ENCODE measurements at regions not wholly inside any gene's neighbourhood (a gene's known extent, or its start where the extent isn't known, plus 50 kb on each side); places are given as distances from the start of the nearest gene placed in this dataset.

GRCh38 chr11:20311444-20311843 lies 52.1 kb upstream of the HTATIP2 start:
- Histone ChIP-seq H3K27me3 (no peaks in the 10 kb centered on the region), H3K36me3 (no peaks in the 10 kb centered on the region), H3K4me1 (no peaks in the 10 kb centered on the region), H3K9me3 (no peaks in the 10 kb centered on the region), H3K4me3 (no peak overlapping the region), H3K27ac (no peak overlapping the region)
- DNase-seq = no peak
- intact Hi-C loops (cut with DNase I) = no loop called here
- TF ChIP-seq EP300 (IDR thresholded peaks at IDR 0.05) (no peak), POLR2A (IDR thresholded peaks at IDR 0.05) (no peak), POLR2AphosphoS5 (IDR thresholded peaks at IDR 0.05) (no peak)
- TF ChIP-seq, protein P1, sequence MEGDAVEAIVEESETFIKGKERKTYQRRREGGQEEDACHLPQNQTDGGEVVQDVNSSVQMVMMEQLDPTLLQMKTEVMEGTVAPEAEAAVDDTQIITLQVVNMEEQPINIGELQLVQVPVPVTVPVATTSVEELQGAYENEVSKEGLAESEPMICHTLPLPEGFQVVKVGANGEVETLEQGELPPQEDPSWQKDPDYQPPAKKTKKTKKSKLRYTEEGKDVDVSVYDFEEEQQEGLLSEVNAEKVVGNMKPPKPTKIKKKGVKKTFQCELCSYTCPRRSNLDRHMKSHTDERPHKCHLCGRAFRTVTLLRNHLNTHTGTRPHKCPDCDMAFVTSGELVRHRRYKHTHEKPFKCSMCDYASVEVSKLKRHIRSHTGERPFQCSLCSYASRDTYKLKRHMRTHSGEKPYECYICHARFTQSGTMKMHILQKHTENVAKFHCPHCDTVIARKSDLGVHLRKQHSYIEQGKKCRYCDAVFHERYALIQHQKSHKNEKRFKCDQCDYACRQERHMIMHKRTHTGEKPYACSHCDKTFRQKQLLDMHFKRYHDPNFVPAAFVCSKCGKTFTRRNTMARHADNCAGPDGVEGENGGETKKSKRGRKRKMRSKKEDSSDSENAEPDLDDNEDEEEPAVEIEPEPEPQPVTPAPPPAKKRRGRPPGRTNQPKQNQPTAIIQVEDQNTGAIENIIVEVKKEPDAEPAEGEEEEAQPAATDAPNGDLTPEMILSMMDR (IDR thresholded peaks at IDR 0.05) = no peak
- 86 to 90% methylated on average over 5 of the region's 5 CpGs for WGBS, 2 donors

DNA sequence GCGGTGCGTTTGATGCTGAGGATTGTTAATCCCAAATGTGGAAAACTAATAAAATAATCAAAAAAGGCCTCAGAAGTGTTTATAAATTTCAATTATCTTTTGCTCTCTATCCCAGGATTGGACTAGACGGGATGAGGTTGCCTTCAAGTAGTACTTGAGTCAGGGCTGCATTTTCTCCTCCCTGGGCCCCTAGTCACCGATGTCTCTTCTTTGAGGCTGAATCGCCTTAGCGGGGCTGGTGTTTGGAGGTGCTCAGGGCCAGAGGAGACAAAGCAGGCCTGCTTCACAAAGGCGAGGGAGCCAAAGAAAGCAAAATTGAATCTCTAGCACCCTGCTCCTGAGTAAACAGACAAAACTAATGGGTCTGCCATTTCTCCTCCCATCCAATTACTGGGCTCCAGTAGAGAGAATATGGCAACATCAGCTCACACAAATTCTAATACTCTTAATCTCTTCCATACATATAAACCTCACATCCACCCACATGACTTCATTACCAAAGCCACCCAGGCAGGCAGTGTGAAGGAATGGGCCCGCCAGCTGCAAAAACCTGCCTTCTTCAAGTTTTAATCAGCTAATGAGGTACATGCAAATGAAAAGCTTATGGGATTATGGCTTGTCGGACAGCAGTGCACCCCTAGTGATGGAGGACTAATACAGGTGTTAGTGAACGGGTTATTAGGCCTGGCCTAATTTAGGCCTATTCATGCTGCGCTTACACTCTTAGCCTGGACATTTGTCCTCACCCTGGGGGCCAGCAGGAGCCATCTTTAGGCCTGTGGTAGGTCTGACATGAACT lies 52.7 kb upstream of the HTATIP2 start:
- Histone ChIP-seq H3K9me3 (no peaks in the 10 kb centered on the region), H3K27ac (no peak overlapping the region), H3K36me3 (no peaks in the 10 kb centered on the region), H3K4me1 (no peaks in the 10 kb centered on the region), H3K27me3 (peaks cover 0 to 3% (median 0%) of the 10 kb centered on the region in 3 donors), H3K4me3 (no peak overlapping the region)
- intact Hi-C loops (cut with DNase I) = no loop called here
- TF ChIP-seq POLR2A (IDR thresholded peaks at IDR 0.05) (no peak), EP300 (IDR thresholded peaks at IDR 0.05) (no peak)
- TF ChIP-seq, protein P1 (IDR thresholded peaks at IDR 0.05) = no peak
- WGBS, 2 donors = 84 to 88% methylated on average over 11 of the region's 11 CpGs
- DNase-seq = no peak

DNA sequence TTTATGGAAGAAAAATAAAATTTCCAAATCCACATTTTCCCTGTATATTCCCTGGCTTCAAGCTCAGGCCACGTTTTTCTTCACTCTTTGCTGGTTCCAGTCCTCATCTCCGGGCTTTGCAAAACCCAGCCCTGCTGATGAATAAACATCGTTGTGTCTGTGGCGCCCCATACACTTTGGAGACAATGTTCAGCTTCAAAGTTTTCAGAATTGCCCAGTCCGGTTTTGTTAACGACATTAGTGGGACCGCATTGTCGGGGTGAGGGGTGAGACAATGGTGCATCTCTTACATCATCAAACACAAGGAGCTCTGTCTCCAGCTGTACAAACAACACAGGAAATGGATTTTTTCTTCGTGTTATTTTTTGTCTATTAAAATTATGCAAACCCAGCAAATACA lies 53.4 kb upstream of the HTATIP2 start:
- Histone ChIP-seq H3K4me3 (no peak overlapping the region), H3K27ac (no peak overlapping the region), H3K36me3 (no peaks in the 10 kb centered on the region), H3K27me3 (peaks cover 0 to 3% (median 0%) of the 10 kb centered on the region in 3 donors), H3K4me1 (no peaks in the 10 kb centered on the region), H3K9me3 (no peaks in the 10 kb centered on the region)
- intact Hi-C loops (cut with DNase I) = no loop called here
- 52 to 61% methylated on average over 9 of the region's 9 CpGs for WGBS, 2 donors
- DNase-seq = no peak
- TF ChIP-seq POLR2AphosphoS5 (IDR thresholded peaks at IDR 0.05) = no peak
- no peak for TF ChIP-seq EP300 (IDR thresholded peaks at IDR 0.05)
- TF ChIP-seq, protein P1 (IDR thresholded peaks at IDR 0.05) = no peak
- no peak for TF ChIP-seq POLR2A (IDR thresholded peaks at IDR 0.05)

- TF ChIP-seq POLR2AphosphoS5 (IDR thresholded peaks at IDR 0.05) = no peak
- no peak for TF ChIP-seq POLR2A (IDR thresholded peaks at IDR 0.05)
- no peak for TF ChIP-seq EP300 (IDR thresholded peaks at IDR 0.05)
- TF ChIP-seq, protein P1 (IDR thresholded peaks at IDR 0.05) = no peak
- intact Hi-C loops (cut with DNase I) = no loop called here
- peaks cover 0 to 3% (median 0%) of the 10 kb centered on the region in 3 donors for H3K27me3 ChIP-seq
- H3K4me1 ChIP-seq = no peaks in the 10 kb centered on the region
- H3K27ac ChIP-seq = no peak overlapping the region
- WGBS, 2 donors = 81 to 89% methylated on average over 5 of the region's 5 CpGs
- no peaks in the 10 kb centered on the region for H3K9me3 ChIP-seq
- no peak for DNase-seq
- H3K36me3 ChIP-seq = no peaks in the 10 kb centered on the region
- no peak overlapping the region for H3K4me3 ChIP-seq
Measured at GRCh38 chr11:20309231-20310025, 54.1 kb upstream of the HTATIP2 start.
